ENCODE measurements at regions not wholly inside any gene's neighbourhood (a gene's known extent, or its start where the extent isn't known, plus 50 kb on each side); places are given as distances from the start of the nearest gene placed in this dataset.

- ATAC-seq (ENCODE audit: low FRiP score in 2 of 2): no peak
- no peaks in the 10 kb centered on the region for H3K4me1 ChIP-seq
- H3K9me3 ChIP-seq: no peaks in the 10 kb centered on the region
- TF ChIP-seq EP300 (IDR thresholded peaks at IDR 0.05): no peak
- no peak for TF ChIP-seq POLR2A (IDR thresholded peaks at IDR 0.05)
- TF ChIP-seq, protein P1, sequence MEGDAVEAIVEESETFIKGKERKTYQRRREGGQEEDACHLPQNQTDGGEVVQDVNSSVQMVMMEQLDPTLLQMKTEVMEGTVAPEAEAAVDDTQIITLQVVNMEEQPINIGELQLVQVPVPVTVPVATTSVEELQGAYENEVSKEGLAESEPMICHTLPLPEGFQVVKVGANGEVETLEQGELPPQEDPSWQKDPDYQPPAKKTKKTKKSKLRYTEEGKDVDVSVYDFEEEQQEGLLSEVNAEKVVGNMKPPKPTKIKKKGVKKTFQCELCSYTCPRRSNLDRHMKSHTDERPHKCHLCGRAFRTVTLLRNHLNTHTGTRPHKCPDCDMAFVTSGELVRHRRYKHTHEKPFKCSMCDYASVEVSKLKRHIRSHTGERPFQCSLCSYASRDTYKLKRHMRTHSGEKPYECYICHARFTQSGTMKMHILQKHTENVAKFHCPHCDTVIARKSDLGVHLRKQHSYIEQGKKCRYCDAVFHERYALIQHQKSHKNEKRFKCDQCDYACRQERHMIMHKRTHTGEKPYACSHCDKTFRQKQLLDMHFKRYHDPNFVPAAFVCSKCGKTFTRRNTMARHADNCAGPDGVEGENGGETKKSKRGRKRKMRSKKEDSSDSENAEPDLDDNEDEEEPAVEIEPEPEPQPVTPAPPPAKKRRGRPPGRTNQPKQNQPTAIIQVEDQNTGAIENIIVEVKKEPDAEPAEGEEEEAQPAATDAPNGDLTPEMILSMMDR (IDR thresholded peaks at IDR 0.05): no peak
- TF ChIP-seq POLR2AphosphoS5 (IDR thresholded peaks at IDR 0.05): no peak
- no peaks in the 10 kb centered on the region for H3K27me3 ChIP-seq
- no peaks in the 10 kb centered on the region for H3K36me3 ChIP-seq
- no peak overlapping the region for H3K27ac ChIP-seq
- no peak overlapping the region for H3K4me3 ChIP-seq
- 78 to 83% methylated on average over 5 of the region's 5 CpGs for WGBS, 2 donors
- no peak for DNase-seq
These were observed 161.2 kb upstream of the MYL2 start for GRCh38 chr12:111081600-111081999.

DNA sequence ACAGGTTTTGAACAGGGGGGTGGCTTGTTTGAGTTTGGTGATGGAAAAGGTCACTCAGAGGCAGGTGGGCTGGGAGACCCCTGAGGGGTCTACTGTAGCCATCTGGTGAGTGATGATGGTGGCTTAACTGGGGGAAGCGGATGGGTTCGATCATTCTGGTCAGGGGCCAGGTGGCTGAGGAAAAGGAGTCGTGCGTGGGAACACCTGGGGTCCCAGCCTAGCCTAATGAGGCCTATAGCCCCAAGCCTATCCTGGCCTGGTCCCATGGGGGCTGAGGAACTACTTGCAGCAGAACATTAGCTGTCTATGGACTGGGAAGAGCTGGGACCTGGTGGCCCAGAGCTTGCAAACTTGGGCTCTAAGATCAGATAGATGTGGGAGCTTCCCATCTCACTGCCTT, 158.4 kb upstream of the MYL2 start:
- no peaks in the 10 kb centered on the region for H3K9me3 ChIP-seq
- TF ChIP-seq POLR2A (IDR thresholded peaks at IDR 0.05) (no peak), EP300 (IDR thresholded peaks at IDR 0.05) (no peak), POLR2AphosphoS5 (IDR thresholded peaks at IDR 0.05) (no peak)
- TF ChIP-seq, protein P1 (IDR thresholded peaks at IDR 0.05): no peak
- H3K4me3 ChIP-seq: no peak overlapping the region
- no peak for DNase-seq
- no peaks in the 10 kb centered on the region for H3K36me3 ChIP-seq
- H3K27me3 ChIP-seq: no peaks in the 10 kb centered on the region
- ATAC-seq (ENCODE audit: low FRiP score in 2 of 2): no peak
- WGBS, 2 donors: 91 to 92% methylated on average over 4 of the region's 4 CpGs
- no peaks in the 10 kb centered on the region for H3K4me1 ChIP-seq
- H3K27ac ChIP-seq: no peak overlapping the region

GRCh38 chr12:111076611-111077451, 156.5 kb upstream of the MYL2 start:
- no peaks in the 10 kb centered on the region for H3K9me3 ChIP-seq

GRCh38 chr12:111076199-111076598, 155.8 kb upstream of the MYL2 start:
- Histone ChIP-seq H3K9me3 (no peaks in the 10 kb centered on the region), H3K4me1 (no peaks in the 10 kb centered on the region), H3K27me3 (no peaks in the 10 kb centered on the region), H3K4me3 (no peak overlapping the region), H3K27ac (no peak overlapping the region), H3K36me3 (no peaks in the 10 kb centered on the region)
- DNase-seq (no peak), ATAC-seq (ENCODE audit: low FRiP score in 2 of 2) (no peak)
- WGBS, 2 donors: 57 to 71% methylated on average over 1 of the region's 1 CpG
- TF ChIP-seq, protein P1 (IDR thresholded peaks at IDR 0.05): no peak
- TF ChIP-seq POLR2AphosphoS5 (IDR thresholded peaks at IDR 0.05) (no peak), EP300 (IDR thresholded peaks at IDR 0.05) (no peak), POLR2A (IDR thresholded peaks at IDR 0.05) (no peak)

More at GRCh38 chr12:111076611-111077451, 156.5 kb upstream of the MYL2 start:
- H3K4me1 ChIP-seq: no peaks in the 10 kb centered on the region
- 46 to 50% methylated on average over 19 to 23 of the region's 23 CpGs for WGBS, 2 donors
- H3K4me3 ChIP-seq: no peak overlapping the region
- DNase-seq: peak in 1 of 2 donors; percentile 70
- no peaks in the 10 kb centered on the region for H3K36me3 ChIP-seq
- H3K27me3 ChIP-seq: no peaks in the 10 kb centered on the region
- ATAC-seq (ENCODE audit: low FRiP score in 2 of 2): no peak
- H3K27ac ChIP-seq: no peak overlapping the region
- TF ChIP-seq, protein P1 (IDR thresholded peaks at IDR 0.05): no peak
- TF ChIP-seq POLR2A (IDR thresholded peaks at IDR 0.05): no peak
- TF ChIP-seq POLR2AphosphoS5 (IDR thresholded peaks at IDR 0.05): no peak
- TF ChIP-seq EP300 (IDR thresholded peaks at IDR 0.05): no peak

- DNase-seq: no peak
- H3K9me3 ChIP-seq: no peaks in the 10 kb centered on the region
- no peak overlapping the region for H3K27ac ChIP-seq
These were observed 154.6 kb upstream of the MYL2 start for GRCh38 chr12:111074965-111075364.

More at GRCh38 chr12:111074965-111075364, 154.6 kb upstream of the MYL2 start:
- Histone ChIP-seq H3K27me3 (no peaks in the 10 kb centered on the region), H3K36me3 (no peaks in the 10 kb centered on the region), H3K4me3 (no peak overlapping the region), H3K4me1 (no peaks in the 10 kb centered on the region)
- TF ChIP-seq POLR2AphosphoS5 (IDR thresholded peaks at IDR 0.05) (no peak), POLR2A (IDR thresholded peaks at IDR 0.05) (no peak), EP300 (IDR thresholded peaks at IDR 0.05) (no peak)
- TF ChIP-seq, protein P1 (IDR thresholded peaks at IDR 0.05): no peak
- WGBS, 2 donors: 84 to 93% methylated on average over 8 to 10 of the region's 10 CpGs
- ATAC-seq (ENCODE audit: low FRiP score in 2 of 2): no peak
